ENCODE measurements at regions not wholly inside any gene's neighbourhood (a gene's known extent, or its start where the extent isn't known, plus 50 kb on each side); places are given as distances from the start of the nearest gene placed in this dataset.

DNA sequence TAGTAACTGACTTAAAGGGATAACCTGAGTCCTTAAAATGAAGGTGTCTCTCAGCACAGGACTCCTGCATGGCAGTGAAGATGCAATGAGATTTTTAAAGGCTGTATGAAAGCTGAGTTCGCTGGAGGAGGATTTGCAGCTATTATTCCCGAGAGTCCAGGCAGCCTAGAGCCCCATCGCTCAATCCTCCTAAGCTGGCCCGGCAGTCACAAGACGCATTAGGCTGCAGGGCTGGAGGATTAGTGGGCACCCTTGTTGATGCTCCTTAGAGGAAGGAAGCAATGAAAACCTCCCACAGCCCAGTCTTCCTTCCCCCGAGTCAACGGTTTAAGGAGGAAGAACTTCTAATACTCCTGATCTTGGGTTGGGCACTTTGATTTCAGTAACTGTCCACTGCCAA, 239.5 kb downstream of the EFNB2 start:
- DNase-seq: no peak

DNA sequence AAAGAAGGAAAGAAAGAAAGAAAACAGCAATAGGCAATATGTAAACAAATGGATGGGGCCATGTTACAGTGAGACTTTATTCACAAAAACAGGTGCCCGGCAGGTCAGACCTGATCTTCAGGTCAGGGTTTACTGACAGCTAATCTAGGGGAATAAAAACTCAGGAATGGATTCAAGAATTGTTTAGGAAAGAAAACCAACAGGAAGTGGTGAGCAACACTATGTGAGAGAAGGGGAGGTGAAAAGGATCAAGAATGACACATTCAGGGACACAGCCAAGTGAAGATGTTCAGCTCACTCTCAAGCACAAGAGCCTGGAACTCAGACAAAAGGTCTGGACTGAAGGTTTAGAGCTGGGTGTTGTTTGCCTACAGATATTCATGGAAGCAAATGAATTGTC, 244.5 kb downstream of the EFNB2 start:
- DNase-seq: no peak

DNA sequence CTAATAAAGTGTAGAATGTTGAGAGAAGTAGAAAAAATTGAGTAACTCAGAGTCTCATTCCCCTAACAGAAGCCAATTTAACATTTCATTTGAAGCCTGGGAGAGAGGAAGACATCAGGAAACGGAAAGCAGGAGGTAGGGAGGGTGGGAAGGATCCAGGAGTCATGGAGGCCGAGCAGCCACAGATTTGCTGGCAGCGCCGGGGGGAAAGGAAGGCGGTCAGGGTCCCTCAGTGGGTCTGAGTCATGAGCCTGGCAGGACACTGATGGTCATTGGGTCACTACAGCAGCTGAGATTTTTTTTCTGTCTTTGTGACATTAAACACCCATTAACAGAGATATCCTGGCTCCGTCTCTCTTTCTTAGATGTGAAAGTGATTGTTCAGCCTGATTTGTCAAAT, 248.1 kb downstream of the EFNB2 start:
- DNase-seq: no peak

DNA sequence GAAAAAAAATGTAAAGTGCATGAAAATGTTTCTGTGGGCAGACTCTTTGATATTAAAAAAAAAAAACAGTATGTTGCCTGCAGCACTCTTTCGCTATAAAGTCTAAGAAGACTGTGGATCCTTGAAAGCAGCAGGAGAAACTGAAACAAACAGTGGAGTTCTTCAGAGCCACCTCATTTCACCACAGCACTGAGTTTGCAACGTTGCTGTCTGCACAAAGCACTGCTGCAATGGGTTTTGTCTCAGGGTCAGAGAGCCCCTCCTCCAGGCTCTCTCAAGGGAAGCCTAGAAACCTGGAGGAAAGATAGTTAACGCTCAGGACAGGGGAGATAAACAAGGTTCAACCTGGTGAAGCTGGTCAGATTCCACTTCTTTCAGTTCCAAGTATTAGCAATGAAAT, 248.7 kb downstream of the EFNB2 start:
- DNase-seq: no peak

DNA sequence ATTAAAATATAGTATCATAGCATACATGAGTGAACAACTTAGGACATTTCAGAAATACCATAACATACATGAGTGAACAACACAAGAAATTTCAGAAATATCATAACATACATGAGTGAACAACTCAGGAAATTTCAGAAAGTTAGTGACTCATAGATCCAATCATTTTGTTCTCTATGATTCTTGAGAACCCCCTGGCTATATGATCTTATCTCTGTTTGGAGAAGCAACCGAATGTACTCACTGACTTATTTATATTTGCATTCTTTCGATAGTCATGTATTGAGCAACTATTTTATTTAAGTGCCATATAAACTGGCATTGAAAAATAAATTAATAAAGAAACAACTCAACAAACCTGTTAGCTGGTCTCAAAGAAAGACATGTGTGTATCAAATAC, 251.1 kb downstream of the EFNB2 start:
- no peak for DNase-seq

DNA sequence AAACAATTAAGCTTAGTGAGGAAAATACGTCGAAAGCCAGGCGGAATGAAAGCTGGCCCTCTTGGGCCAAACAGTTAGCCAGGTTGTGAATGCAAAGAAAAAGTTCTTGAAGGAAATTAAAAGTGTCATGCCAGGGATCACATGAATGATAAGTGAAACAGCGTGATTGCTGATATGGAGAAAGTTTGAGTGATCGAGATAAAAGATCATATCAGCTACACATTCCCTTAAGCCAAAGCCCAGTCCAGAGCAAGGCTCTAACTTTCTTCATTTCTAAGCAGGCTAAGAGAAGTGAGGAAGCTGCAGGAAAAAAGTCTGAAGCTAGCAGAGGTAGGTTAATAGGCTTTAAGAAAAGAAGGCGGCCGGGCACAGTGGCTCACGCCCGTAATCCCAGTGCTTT, 254.0 kb downstream of the EFNB2 start:
- no peak for DNase-seq

DNA sequence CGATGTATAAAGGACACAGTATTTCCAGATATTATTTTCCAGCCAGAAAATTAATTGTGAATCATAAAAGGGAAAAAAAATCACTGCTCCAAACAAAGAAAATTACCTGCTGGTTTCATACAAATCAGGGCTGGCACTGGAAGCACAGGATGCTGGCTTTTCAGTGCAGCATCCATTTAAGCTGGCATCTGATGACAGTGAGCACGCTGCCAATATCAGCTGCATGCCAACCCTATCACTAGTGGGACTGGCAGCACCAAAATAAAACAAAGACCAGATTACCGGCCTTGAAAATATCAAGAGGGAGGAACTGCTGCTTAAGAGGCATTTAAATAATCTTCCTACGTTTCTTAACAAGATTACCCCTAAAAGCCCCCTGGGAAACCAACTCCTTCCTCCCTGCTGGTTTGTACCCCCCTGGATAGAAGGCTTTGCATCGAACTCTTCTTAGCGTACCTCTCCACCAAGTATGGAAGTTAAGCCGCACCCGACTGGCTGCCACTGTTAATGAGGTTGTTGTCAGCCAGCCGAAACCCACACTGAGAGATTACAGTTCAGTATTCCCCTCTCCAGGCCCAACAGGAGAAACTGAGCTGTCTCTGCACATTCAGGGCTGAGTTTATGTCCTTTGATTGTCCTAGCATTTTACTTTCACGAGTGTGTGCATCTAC, 257.8 kb downstream of the EFNB2 start:
- no peak for DNase-seq

DNA sequence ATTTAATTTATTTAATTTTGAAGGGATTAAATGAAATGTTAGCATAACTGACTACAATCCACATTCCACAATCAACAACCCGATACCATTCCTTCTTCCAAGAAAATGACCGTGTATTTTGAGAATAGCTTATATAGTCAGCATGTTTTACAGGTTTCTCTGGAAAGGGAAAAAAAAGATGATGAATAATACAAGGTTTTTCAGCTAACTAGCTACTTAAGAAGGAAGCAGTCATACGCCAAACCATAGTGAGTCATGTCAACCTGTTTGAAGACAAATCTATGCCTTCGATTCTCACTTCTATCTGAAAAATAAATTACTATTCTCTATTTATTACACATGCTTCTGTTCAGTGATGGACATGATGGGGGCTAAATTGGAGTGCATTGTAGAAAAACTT, 258.6 kb downstream of the EFNB2 start:
- DNase-seq: no peak

DNA sequence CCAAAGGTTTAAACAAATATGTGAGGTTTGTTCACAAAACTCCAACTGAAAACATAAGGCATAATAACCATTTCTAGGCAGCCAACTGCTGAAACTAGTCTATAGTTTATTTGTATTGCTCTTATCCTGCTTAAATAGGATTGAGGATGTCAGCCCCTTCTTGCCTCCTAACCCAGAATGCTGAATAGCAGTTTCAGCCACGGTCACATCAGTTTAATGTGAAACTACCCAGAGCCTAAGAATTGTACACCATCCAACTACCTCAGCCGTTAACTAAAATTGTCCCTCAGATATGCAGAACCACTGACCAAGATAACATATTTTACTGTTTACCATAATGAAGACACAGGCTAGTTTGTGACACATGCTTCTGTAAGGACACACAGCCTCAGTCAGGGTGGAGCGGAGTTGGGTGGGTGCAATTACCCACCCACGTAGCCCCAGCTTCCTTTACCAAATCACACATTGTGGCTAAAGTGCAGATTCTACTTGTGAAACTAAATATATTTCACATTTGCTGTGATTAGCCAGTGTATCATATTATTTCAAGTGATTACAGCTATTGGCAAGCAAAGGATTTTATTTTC, 259.9 kb downstream of the EFNB2 start:
- DNase-seq: no peak

DNA sequence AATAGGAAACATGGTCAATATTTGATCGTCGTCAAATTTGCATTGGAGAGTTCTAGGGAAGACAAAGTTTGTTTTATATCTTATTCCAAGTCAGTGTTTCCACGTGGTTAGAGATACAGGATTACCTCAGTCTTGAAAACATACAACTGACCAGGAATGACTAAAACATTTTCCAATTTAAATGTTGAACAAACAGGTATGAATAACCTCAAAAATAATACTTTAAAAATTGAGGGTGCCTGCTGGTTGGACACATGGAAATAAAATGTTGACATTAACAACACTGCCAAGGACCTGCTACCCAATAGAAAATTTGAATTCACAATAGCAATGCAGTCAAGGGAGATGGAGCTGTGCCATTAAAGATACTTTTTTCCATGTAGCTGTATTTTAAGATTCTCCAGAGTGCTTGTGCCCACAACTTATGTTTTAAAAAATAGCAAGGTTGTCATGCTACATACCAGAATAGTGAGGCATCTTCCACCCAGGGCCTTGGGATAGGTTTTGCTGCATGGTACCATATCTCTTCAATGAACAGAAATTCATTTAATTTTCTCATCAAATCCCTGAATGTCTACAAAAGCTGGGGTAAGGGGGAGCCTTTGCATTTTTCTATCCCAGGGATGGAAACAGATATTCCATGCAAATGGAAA, 260.8 kb downstream of the EFNB2 start:
- no peak for DNase-seq

DNA sequence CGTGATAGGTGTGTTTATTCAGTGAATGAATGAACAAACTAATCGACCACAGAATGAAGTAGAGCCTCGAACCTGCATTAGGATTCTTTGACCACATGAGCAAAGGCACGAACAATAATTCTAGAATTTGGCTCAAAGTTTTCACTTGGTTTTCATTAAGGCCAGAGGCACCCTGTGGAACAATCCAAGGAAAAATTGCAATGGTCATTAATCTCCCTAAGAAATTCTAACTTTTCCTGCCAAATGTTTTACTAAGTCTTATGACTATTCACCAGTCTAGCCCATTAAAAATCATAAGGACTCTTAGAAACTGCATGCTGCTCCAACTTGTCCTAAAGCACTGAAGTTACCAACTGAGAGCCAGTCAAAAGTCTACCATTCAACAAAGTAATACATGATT, 271.7 kb downstream of the EFNB2 start:
- no peak for DNase-seq

DNA sequence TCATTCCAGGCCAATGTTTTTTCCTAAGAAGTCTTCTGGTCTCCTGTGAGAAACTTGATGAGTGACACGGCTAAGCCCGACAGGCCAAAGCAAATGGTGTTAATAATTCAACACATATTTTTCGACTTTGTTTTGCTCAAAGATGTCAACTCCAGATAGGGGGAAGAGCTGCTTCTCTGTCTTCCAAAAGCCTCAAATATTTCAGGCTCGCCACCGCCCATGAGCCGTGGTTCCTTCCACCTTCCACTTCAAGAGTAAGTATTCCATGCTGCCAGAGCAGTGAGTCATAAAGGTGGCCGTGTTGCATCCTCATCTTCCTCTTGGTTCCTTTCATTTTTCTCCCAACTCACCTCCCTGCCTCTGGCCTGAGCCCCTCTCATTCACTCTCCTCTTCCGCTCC, 272.6 kb downstream of the EFNB2 start:
- no peak for DNase-seq

DNA sequence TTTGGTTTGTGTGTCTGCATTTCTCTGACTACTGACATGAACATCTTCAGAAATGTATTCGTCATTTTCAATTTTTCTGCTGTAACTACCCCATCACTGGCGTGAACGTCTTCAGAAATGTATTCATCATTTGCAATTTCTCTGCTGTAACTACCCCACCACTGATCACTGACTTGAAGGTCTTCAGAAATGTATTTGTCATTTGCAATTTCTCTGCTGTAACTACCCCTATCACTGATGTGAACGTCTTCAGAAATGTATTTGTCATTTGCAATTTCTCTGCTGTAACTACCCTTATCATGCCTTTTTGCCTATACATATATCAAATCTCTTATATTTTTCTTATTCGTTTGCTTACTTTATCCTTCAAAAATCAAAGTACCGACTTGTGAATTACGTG, 274.0 kb downstream of the EFNB2 start:
- no peak for DNase-seq

DNA sequence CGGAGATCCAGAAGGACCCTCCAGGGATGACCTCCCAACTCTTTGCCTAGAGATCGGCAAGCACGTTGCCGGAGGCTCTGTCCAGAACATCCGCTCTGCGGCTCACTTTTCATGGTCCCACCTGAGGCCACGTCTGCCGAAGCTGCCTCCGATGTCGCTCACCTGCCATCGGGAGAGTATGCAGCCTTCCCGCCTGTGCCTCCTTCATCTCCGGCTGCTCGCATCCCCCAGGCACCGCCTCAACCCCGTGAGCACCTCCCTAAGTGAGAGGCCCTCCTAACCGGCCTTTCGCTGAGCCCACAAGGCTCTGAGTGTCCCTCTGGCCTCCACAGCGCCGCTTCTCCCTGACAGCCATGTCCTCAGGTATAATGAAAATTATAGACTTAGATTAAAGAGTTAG, 275.1 kb downstream of the EFNB2 start:
- DNase-seq: no peak

DNA sequence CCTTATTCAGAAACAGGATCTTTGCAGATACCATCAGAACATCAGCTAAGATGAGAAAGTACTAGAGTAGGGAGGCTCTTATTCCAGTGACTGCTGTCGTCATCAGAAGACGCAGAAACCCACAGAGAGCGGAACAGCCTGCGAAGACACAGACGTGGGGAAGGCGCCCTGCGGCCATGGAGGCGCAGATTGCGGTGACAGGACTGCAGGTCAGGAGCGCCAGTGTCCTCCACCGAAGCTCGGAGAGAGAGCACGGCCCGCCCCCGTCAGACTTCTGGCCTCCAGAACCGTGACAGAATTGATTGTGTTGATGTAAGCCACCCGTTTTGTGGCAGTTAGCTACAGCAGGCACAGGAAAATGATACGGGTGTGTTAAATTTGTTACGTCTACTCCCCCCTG, 275.5 kb downstream of the EFNB2 start:
- DNase-seq: no peak

DNA sequence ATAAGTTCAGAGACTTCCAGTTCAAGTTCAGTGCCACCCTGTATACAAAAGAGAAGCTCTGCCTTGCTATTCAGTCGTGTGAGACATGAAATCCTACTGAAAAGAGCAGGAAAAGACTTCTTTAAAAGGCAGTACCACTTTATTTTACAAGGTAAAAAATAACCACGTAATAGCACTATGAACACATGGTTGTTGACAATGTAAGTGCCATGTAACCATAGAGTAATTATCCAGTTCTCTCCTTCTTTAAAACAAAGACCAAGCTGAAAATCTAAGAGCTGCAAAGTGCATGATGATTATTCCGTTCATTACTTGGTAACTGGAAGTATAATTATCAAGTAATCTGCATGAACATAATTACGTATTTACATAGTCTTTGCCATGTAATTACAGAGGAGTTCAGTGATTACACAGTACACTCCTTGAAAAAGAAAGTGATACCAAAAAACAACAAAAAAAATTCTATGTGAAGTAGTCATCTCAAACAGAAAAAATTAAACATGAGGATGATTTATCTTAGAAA, 288.7 kb downstream of the EFNB2 start:
- peak; percentile 96 for DNase-seq

DNA sequence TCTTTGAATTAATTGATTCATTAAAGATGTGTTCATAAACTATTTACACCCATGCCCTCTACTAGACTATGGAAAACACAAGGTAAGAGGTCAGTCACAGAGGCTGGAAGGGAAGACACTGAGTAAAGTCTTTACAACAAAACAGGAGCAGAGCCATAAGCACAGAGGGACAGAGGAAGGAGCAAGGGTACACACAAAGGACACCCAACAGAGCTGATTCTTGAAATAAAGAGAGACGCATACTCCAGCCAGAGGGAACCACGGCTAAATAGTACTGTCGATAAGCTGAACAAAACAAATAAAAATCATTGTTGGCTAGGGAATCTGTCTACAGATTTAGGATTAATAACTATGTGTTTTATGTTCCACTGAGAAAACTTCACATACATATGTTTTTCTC, 289.2 kb downstream of the EFNB2 start:
- peak; percentile 78 for DNase-seq

DNA sequence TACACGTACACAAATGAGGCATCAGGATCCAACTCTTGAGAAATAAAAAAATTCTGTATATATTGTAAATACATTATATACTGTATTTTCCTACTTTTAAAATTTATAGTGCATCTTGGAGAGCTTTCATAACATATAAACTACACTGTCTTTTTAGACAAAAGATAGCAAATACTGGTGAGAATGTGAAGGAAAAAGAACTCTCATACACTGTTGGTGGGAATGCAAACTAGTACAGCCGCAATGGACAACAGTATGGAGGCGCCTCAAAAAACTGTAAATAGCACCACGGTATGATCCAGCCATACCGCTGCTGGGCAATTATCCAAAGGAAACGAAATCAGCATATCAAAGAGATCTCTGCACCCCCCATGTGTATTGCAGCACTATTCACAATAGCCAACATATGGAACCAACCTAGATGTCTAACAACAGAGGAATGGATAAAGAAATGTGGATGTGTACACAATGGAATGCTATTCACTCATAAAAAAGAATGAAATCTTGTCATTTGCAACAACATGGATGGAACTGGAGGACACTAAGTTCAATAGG, 292.4 kb downstream of the EFNB2 start:
- peak; percentile 5 for DNase-seq

DNA sequence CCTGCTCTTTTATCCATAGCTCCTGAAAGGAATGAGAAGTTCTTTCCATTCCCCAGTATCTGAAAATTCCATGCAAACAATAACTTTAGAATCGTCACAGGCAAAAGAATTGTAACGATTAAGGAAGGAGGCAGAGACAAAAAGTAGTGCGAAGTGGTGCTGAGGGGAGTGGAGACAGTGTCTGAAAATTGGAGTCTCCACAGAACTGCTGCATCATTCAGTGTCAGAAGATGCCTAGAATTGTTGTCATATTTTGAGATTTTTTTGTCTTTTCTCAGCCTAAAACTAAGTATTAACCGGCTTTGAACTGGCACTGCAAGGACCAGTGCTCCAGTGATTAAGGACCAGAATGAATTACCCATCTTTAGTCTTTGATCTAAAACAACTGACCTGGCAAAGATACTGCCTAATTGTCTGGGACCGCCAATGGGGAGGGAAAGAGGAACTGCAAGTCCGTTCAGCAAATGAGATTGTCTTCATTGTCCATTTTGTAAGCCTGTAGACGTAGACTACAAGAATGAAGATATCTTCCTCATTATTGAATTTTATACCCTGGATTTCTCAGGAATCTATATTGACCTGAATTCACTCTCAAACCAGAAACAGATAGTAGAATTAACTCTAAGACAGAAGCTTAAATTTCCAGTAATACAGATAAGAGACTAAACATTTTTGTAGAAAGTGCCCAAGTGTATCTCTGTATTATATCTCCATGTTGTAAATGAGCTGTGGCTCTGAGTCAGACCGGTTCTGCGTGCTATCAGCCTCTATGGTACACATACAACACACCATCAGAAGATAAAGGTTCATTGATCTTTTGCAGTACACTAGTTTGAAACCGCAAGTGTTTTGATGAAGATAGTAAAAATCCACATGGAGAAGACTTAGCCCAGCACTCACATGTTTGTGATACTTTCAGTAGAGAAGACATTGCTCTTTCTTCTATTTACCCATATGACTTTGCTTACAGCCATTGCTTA, 293.2 kb downstream of the EFNB2 start:
- no peak for DNase-seq

DNA sequence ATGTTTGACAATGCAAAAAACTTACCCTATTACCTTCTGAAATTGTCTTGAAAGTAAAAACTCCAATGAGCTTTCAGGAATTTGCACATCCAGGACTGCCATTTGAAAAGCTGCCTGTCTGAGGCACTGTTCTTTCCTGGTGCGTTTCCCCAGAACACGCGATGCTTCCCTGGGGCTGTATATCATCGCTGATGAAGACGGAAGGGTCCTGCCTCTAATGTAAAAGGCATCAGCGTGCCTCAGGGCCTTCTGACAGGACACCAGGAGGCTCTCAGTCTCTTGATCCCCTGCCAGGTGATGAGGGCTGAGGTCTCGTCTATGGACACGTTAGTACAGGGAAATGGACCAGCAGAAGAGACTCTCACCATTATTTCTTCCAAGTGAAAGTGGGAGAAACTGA, 296.8 kb downstream of the EFNB2 start:
- DNase-seq: no peak

DNA sequence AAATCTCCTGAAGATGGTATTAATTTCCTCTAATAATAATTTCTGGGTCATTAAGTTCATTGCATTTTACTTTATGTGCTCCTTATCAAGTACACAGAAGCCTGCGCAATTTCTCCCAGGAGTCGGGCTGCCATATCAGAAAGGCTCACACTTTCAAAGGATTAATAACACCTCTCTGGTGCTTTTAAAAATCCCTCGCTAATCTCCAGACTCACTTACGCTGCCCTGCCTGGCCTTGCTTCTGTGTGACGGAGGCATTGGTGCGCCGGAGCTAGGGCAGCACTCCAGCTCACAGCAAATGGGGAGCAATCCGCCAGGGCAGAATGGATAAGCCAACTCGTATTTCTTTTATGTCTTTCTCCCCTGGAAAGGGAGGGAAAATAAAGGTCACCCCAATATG, 300.8 kb downstream of the EFNB2 start:
- no peak for DNase-seq

DNA sequence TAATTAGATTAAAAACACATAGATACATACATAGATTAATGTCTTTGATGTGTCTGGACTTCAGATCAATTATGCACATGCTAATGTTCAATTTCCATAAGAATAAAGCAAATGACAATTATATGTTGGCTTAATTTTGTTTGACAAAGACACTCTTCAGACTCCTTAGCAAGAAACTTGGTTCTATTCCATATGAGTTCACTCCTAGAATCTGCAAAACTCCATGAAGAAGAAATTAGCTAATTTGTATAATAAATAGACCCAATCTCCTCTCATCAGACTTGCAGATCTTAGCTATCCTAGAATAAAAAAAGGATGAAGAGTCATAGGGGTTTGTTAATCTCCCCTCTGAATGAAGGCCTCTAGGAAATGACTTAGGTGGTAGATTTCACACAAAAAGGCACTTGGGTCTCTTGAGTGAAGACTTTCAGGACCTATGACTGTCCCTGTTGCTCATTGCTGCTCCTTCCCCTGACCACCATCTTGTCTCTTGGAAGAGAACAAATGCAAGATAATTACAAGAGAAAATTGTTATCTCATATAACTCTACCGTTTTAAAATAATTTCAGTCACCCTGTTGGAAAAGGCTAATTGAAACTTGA, 302.2 kb downstream of the EFNB2 start:
- no peak for DNase-seq

DNA sequence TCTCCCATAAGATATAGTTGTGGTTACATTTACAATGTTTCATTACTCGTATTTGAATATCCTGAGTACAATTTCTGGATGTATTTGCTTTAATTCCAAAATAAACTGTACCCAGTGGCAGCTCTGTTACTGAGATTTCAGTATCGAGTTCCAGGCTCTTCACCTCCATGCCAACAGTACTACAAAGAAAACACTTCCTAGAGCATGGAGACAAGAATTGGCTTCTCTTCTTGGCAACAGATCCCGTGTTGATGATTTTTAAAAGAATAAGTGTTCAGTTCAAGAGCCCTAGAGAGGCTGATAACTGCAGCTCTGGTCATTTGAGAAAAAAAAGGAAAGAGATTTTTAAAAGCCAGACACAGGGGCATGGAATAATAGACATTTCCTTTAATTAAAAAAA, 302.8 kb downstream of the EFNB2 start:
- DNase-seq: no peak
